Activated B cell treated with CpG ODN at 0.5 μM for 24 hours (primary cell): ENCODE measurements at regions not wholly inside any gene's neighbourhood (a gene's known extent, or its start where the extent isn't known, plus 50 kb on each side); places are given as distances from the start of the nearest gene placed in this dataset.

ENCODE experiments used
- ATAC-seq: fragments of 200-7000 bp; cut with Tn5 transposase; one replicate; pipeline ENCODE4 v1.10.0; 2021; ENCODE audit warnings: low read depth, mild to moderate bottlenecking, moderate library complexity
- CTCF ChIA-PET: fragments of 350-600 bp; sonication (Branson Sonifier 250); formaldehyde crosslinking; loops from one replicate; lab custom pipeline; 2021; ENCODE audit warnings: antibody characterized with exemption; lab: Charles Lee
- POLR2A ChIA-PET: fragments of 350-600 bp; sonication (Branson Sonifier 250); formaldehyde crosslinking; loops from one replicate; lab custom pipeline; 2021; ENCODE audit warnings: antibody characterized with exemption; lab: Charles Lee
- DNase-seq: peaks from one replicate; pipeline ENCODE4 v3.0.0; 2022
- H3K27ac Mint-ChIP-seq: one replicate; pipeline ENCODE4 v1.8.0; 2020; ENCODE audit warnings: mixed read lengths
- H3K27me3 Mint-ChIP-seq: one replicate; pipeline ENCODE4 v1.8.0; 2021; ENCODE audit warnings: mixed read lengths
- H3K36me3 Mint-ChIP-seq: one replicate; pipeline ENCODE4 v1.8.0; 2021; ENCODE audit warnings: low read depth, mixed read lengths
- H3K4me1 Mint-ChIP-seq: one replicate; pipeline ENCODE4 v1.8.0; 2021; ENCODE audit warnings: mixed read lengths
- H3K4me3 Mint-ChIP-seq: one replicate; pipeline ENCODE4 v1.8.0; 2020; ENCODE audit warnings: mild to moderate bottlenecking, mixed read lengths
- H3K9me3 Mint-ChIP-seq: one replicate; pipeline ENCODE4 v1.8.0; 2020; ENCODE audit warnings: mixed read lengths
- intact Hi-C: fragments of 100-400 bp; cut with micrococcal nuclease; formaldehyde crosslinking; loops from one replicate; pipeline ENCODE4 v1.15.1; 2024
- TF ChIP-seq, protein P1 (sequence below): fragments of 200-600 bp; IDR thresholded peaks from one replicate; pipeline ENCODE4 v1.8.0; 2022; ENCODE audit warnings: antibody characterized with exemption, mild to moderate bottlenecking

DNA sequence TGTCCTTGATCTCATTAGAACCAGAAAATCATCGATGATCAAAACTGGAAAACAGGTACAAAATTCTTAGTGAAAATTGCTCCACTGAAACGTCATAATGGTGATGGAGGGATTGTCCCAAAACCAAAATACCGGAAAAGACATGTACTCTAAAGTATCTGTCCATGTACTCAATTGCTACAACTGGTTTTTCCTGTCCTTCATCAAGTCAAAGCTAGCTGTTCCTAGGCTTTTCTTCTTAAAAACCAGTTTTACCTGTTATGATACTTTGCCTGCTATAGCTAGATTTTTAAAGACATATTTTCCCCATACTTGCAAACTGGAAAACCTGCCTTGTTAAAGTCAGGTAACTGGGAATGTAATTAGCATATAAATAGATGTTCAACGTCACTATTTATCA lies 50.5 kb upstream of the LRRC1 start:
- no peaks in the 10 kb centered on the region for H3K4me1 Mint-ChIP-seq
- no peaks in the 10 kb centered on the region for H3K36me3 Mint-ChIP-seq
- POLR2A ChIA-PET, result no interaction called here
- TF ChIP-seq, protein P1, sequence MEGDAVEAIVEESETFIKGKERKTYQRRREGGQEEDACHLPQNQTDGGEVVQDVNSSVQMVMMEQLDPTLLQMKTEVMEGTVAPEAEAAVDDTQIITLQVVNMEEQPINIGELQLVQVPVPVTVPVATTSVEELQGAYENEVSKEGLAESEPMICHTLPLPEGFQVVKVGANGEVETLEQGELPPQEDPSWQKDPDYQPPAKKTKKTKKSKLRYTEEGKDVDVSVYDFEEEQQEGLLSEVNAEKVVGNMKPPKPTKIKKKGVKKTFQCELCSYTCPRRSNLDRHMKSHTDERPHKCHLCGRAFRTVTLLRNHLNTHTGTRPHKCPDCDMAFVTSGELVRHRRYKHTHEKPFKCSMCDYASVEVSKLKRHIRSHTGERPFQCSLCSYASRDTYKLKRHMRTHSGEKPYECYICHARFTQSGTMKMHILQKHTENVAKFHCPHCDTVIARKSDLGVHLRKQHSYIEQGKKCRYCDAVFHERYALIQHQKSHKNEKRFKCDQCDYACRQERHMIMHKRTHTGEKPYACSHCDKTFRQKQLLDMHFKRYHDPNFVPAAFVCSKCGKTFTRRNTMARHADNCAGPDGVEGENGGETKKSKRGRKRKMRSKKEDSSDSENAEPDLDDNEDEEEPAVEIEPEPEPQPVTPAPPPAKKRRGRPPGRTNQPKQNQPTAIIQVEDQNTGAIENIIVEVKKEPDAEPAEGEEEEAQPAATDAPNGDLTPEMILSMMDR, result no peak
- no peaks in the 10 kb centered on the region for H3K9me3 Mint-ChIP-seq
- no peak overlapping the region for H3K27ac Mint-ChIP-seq
- DNase-seq (no peak), ATAC-seq (no peak)
- CTCF ChIA-PET, result interaction anchor here (1.0 to 1.1 kb wide), 2 partner anchors 16 to 17 kb away, joined by 3 read pairs; no protein-coding TSS in a partner anchor
- no peaks in the 10 kb centered on the region for H3K27me3 Mint-ChIP-seq
- intact Hi-C loops, result no loop called here
- no peak overlapping the region for H3K4me3 Mint-ChIP-seq

DNA sequence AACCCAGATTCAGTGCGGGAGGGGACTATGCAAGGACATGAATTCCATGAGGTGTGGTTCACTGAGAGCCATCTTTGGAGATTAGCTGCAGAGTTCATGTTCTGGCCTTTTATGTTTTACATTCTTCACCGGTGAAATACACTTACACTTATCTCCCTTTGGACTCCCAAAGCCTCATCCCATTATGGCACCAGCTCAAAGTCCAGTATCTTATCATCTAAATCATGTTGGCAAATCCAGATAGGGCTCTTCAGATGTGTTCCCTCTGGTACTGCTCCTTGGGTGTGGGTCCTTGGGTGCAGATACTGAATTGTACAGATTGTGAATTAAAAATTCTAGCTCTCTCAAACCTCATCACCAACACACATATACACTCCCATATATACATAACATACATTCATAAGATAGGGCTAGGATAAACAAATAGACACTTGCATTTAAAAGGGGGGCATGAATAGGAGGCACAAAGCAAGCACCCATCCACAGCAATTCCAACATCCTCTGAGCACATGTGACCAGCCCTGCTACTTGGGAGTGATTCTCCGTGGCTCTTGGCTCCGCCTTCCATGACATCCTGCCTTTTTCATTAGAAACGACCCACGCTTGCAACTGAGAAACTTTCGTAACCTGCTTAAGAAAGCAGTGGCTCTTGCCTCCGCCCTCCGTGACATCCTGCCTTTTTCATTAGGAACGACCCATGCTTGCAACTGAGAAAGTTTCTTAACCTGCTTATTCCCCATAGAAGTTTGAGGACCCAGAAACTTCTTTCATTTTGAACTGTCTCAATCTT lies 53.6 kb upstream of the LRRC1 start:
- ATAC-seq (no peak), DNase-seq (no peak)
- no peaks in the 10 kb centered on the region for H3K9me3 Mint-ChIP-seq
- intact Hi-C loops, result no loop called here
- CTCF ChIA-PET, result interaction anchor here (0.8 to 1.8 kb wide), 2 partner anchors 16 to 22 kb away, joined by 3 to 7 read pairs; no protein-coding TSS in a partner anchor
- no peak overlapping the region for H3K4me3 Mint-ChIP-seq
- H3K4me1 Mint-ChIP-seq, result no peaks in the 10 kb centered on the region
- H3K27me3 Mint-ChIP-seq, result peaks cover 4% of the 10 kb centered on the region
- TF ChIP-seq, protein P1, result no peak
- POLR2A ChIA-PET, result no interaction called here
- no peak overlapping the region for H3K27ac Mint-ChIP-seq
- no peaks in the 10 kb centered on the region for H3K36me3 Mint-ChIP-seq

GRCh38 chr6:53737746-53738145 lies 57.1 kb upstream of the LRRC1 start:
- H3K36me3 Mint-ChIP-seq, result no peaks in the 10 kb centered on the region
- no peak for ATAC-seq
- TF ChIP-seq, protein P1, result no peak
- intact Hi-C loops, result no loop called here
- ChIA-PET CTCF (no interaction called here), POLR2A (no interaction called here)
- no peak for DNase-seq
- no peaks in the 10 kb centered on the region for H3K9me3 Mint-ChIP-seq
- H3K4me1 Mint-ChIP-seq, result peaks cover 2% of the 10 kb centered on the region
- no peak overlapping the region for H3K4me3 Mint-ChIP-seq
- no peak overlapping the region for H3K27ac Mint-ChIP-seq
- peaks cover 7% of the 10 kb centered on the region for H3K27me3 Mint-ChIP-seq

- intact Hi-C loops, result no loop called here
- ATAC-seq (no peak), DNase-seq (no peak)
- Mint-ChIP-seq H3K27me3 (peaks cover 7% of the 10 kb centered on the region), H3K27ac (no peak overlapping the region), H3K4me3 (no peak overlapping the region), H3K4me1 (peaks cover 2% of the 10 kb centered on the region), H3K36me3 (no peaks in the 10 kb centered on the region), H3K9me3 (no peaks in the 10 kb centered on the region)
- POLR2A ChIA-PET, result no interaction called here
- CTCF ChIA-PET, result interaction anchor here (1.1 kb wide), 1 partner anchor 17 kb away, joined by 4 read pairs; no protein-coding TSS in a partner anchor
- TF ChIP-seq, protein P1, result no peak
Observed at GRCh38 chr6:53735896-53736295, 58.9 kb upstream of the LRRC1 start.

GRCh38 chr6:53734473-53735299 lies 60.1 kb upstream of the LRRC1 start:
- TF ChIP-seq, protein P1, result no peak
- CTCF ChIA-PET, result no interaction called here
- POLR2A ChIA-PET, result no interaction called here
- H3K27ac Mint-ChIP-seq, result no peak overlapping the region
- DNase-seq (no peak), ATAC-seq (no peak)
- peaks cover 2% of the 10 kb centered on the region for H3K4me1 Mint-ChIP-seq
- no peak overlapping the region for H3K4me3 Mint-ChIP-seq
- H3K36me3 Mint-ChIP-seq, result no peaks in the 10 kb centered on the region
- H3K27me3 Mint-ChIP-seq, result peaks cover 7% of the 10 kb centered on the region
- intact Hi-C loops, result no loop called here
- H3K9me3 Mint-ChIP-seq, result no peaks in the 10 kb centered on the region
